Right lobe of liver (tissue), 6 donors: ENCODE measurements at regions not wholly inside any gene's neighbourhood (a gene's known extent, or its start where the extent isn't known, plus 50 kb on each side); places are given as distances from the start of the nearest gene placed in this dataset.

ENCODE experiments used
- ATAC-seq, 4 donors: fragments of 200-7000 bp; cut with Tn5 transposase; one replicate each; pipeline ENCODE4 v1.9.1; 2020; ENCODE audit warnings: mild to moderate bottlenecking in 4 of 4, moderate library complexity in 4 of 4
- DNase-seq, 3 donors: peaks; one replicate each; pipeline ENCODE4 v3.0.0-alpha.2; 2020
- H3K27ac ChIP-seq, 3 donors: fragments of 200-600 bp; one replicate each; pipeline ENCODE4 v1.8.0; 2022
- H3K27me3 ChIP-seq, 2 donors: fragments of 200-600 bp; one replicate each; pipeline ENCODE4 v1.8.0; 2022
- H3K36me3 ChIP-seq, 4 donors: fragments of 200-600 bp; sonication (generic) in 1 of 4; one replicate each; pipeline versions ENCODE4 v1.5.1 to v1.8.0; 2017 to 2022; ENCODE audit warnings: control low read depth in 1 of 4
- H3K4me1 ChIP-seq, 4 donors: fragments of 200-600 bp; sonication (generic) in 1 of 4; one replicate each; pipeline versions ENCODE4 v1.5.1 to v1.8.0; 2017 to 2022; ENCODE audit warnings: control low read depth in 1 of 4
- H3K4me3 ChIP-seq, 3 donors: fragments of 200-600 bp; one replicate each; pipeline ENCODE4 v1.8.0; 2022
- H3K9me3 ChIP-seq, 4 donors: fragments of 200-600 bp; sonication (generic) in 1 of 4; one replicate each; pipeline versions ENCODE4 v1.5.1 to v1.8.0; 2017 to 2022; ENCODE audit warnings: control low read depth in 1 of 4
- CTCF ChIP-seq, 4 donors: fragments of 200-600 bp in 3 of 4; fragments of 450-650 bp in 1 of 4; IDR thresholded peaks; one replicate each; pipeline versions ENCODE4 v1.5.1 to v1.8.0; 2016 to 2022; ENCODE audit warnings: antibody characterized with exemption in 4 of 4, mild to moderate bottlenecking in 2 of 4
- POLR2A ChIP-seq: fragments of 450-650 bp; IDR thresholded peaks from one replicate; pipeline ENCODE4 v1.6.1; 2017; ENCODE audit warnings: antibody characterized with exemption, mild to moderate bottlenecking
- WGBS: methylation state at CpG from one replicate; pipeline ENCODE4 v1.1.6; 2018; ENCODE audit warnings: low coverage, low lambda C conversion rate; ENCODE audit not compliant: insufficient coverage; ENCODE audit errors: missing lambda C conversion rate; 5-methylcytosine and 5-hydroxymethylcytosine counted together
- intact Hi-C, 2 donors: fragments of 100-400 bp; cut with DNase I; formaldehyde crosslinking; loops; one replicate each; pipeline versions ENCODE4 v1.11.2 to v1.14.1; 2022
- donor health status: DM: no; HTN: yes; CAD: no.
- donor health status: DM: no; HTN: no; CAD: no.
- donor health status: DM: no; HTN: no; CAD: no.
- donor health status: DM: no; HTN: yes; CAD: no.
- donor health status: DM: no; HTN: yes; CAD: no.

GRCh38 chr4:19010761-19011160 lies 989.2 kb upstream of the LCORL start:
- H3K36me3 ChIP-seq = no peaks in the 10 kb centered on the region
- intact Hi-C loops = no loop called here
- no peak overlapping the region for H3K4me3 ChIP-seq
- no peak overlapping the region for H3K27ac ChIP-seq
- no peaks in the 10 kb centered on the region for H3K9me3 ChIP-seq
- no peaks in the 10 kb centered on the region for H3K4me1 ChIP-seq
- no peak for TF ChIP-seq POLR2A
- no peak for TF ChIP-seq CTCF (IDR thresholded peaks at IDR 0.05)
- no peak for DNase-seq
- 11% methylated on average over 3 of the region's 3 CpGs for WGBS
- ATAC-seq = no peak
- H3K27me3 ChIP-seq = no peaks in the 10 kb centered on the region

GRCh38 chr4:19009881-19010280 lies 988.3 kb upstream of the LCORL start:
- intact Hi-C loops = no loop called here
- H3K27ac ChIP-seq = no peak overlapping the region
- WGBS = 35% methylated on average over 2 of the region's 2 CpGs
- H3K27me3 ChIP-seq = no peaks in the 10 kb centered on the region
- ATAC-seq (no peak), DNase-seq (no peak)
- no peaks in the 10 kb centered on the region for H3K4me1 ChIP-seq
- no peaks in the 10 kb centered on the region for H3K36me3 ChIP-seq
- no peaks in the 10 kb centered on the region for H3K9me3 ChIP-seq
- no peak for TF ChIP-seq POLR2A
- no peak overlapping the region for H3K4me3 ChIP-seq

GRCh38 chr4:19005211-19005610 lies 983.7 kb upstream of the LCORL start:
- intact Hi-C loops = no loop called here
- no peaks in the 10 kb centered on the region for H3K4me1 ChIP-seq
- H3K4me3 ChIP-seq = no peak overlapping the region
- DNase-seq = no peak
- TF ChIP-seq POLR2A (no peak), CTCF (IDR thresholded peaks at IDR 0.05) (no peak)
- H3K27me3 ChIP-seq = no peaks in the 10 kb centered on the region
- ATAC-seq = no peak
- 0% methylated on average over 1 of the region's 1 CpG for WGBS
- H3K36me3 ChIP-seq = no peaks in the 10 kb centered on the region
- no peak overlapping the region for H3K27ac ChIP-seq
- H3K9me3 ChIP-seq = no peaks in the 10 kb centered on the region

- 63% methylated on average over 2 of the region's 4 CpGs for WGBS
- DNase-seq (no peak), ATAC-seq (no peak)
- Histone ChIP-seq H3K4me3 (no peak overlapping the region), H3K27ac (no peak overlapping the region), H3K36me3 (no peaks in the 10 kb centered on the region), H3K9me3 (no peaks in the 10 kb centered on the region), H3K27me3 (no peaks in the 10 kb centered on the region), H3K4me1 (no peaks in the 10 kb centered on the region)
- TF ChIP-seq CTCF (IDR thresholded peaks at IDR 0.05) (no peak), POLR2A (no peak)
- intact Hi-C loops = no loop called here
Measured at GRCh38 chr4:19002170-19002569, 980.6 kb upstream of the LCORL start.

GRCh38 chr4:18999595-18999994 lies 978.0 kb upstream of the LCORL start:
- Histone ChIP-seq H3K4me3 (no peak overlapping the region), H3K4me1 (no peaks in the 10 kb centered on the region), H3K27ac (no peak overlapping the region), H3K27me3 (no peaks in the 10 kb centered on the region), H3K9me3 (no peaks in the 10 kb centered on the region), H3K36me3 (no peaks in the 10 kb centered on the region)
- intact Hi-C loops = no loop called here
- WGBS = 60% methylated on average over 5 of the region's 5 CpGs
- DNase-seq (no peak), ATAC-seq (no peak)
- TF ChIP-seq POLR2A (no peak), CTCF (IDR thresholded peaks at IDR 0.05) (no peak)
